SKM-1 treated with dmso at 0.1 percent for 144 hours (cell line): ENCODE measurements at regions not wholly inside any gene's neighbourhood (a gene's known extent, or its start where the extent isn't known, plus 50 kb on each side); places are given as distances from the start of the nearest gene placed in this dataset.
"Not testable (repeated sequence)": the region's sequence is repeated elsewhere in the genome, so short reads cannot be mapped to it uniquely, and the experiment has no call there.

ENCODE experiments used
- DNase-seq: peaks from one replicate; lab custom pipeline; 2025; ENCODE audit not compliant: unreplicated experiment; lab: John Stamatoyannopoulos, UW

DNA sequence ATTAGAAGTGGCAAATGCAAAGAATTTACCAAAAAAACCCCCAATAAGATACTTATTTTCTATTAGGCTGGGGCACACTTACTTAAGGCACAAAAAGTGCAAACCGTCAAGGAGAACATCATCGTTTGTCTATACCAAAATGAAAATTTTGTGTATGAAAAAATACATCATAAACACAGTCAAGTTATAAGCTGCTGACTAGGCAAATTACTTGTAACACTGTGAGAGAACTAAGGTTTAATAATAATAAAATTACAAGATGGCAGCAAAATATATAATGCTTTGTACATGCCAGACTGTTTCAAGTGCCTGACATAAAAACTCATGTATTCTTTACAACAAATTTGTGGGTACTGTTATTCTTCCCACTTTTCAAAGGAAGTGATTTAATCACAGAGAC is 297.2 kb upstream of the CRBN start:
- DNase-seq = no peak

DNA sequence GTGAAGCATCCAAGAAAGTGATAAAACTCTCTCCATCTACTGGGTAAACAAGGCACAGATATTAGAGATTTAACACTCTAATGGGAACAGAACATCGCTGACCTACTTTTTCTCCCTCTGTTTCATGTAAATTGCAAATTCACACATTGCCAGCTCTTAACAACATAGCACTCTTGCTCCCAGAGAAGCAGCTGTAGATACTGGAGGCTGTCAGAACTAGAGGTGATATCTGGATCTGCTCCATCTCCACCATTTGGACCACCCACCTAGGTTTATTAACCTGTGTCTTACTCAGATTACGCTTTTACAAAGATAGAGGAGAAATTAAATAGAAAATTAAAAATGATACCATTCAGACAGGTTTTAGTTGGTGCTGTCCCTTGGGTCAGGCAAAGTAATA is 289.1 kb upstream of the CRBN start:
- DNase-seq = no peak

DNA sequence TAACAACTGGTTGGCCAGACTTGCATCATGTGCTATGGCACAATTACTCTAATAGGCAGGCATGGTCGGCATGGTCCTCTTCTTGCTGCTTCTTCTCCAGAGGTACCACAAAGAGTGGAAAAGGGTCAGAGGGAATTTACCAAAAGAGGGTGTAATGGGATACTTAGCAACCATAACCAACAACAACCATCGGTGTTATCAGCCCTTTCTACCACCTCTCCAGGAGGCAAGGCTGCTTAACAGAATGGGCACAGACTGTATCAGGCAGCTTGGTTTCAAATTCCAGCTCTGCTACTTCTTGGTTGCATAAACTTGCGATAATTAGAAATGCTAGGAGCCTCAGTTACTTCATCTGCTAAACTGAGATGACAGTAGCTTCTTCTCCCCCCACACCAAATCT is 284.6 kb upstream of the CRBN start:
- no peak for DNase-seq

DNA sequence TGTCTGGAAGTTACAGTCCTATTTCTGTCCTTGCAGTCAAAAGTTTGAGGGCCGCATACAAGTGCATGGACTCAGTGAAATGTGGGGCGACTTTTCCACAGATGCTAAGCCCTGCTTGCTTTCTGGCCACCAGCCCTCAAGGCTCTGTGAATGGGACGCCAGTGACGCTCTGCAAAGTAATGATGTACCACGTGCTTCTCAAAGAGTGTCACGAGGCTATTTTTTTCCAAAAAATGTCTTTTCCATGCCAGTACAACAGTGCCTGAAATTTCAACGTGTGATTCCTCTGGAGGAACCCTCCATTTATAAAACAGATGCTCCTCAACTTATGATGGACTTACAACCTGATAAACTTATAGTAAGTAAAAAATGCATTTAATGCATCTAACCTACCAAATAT is 281.8 kb upstream of the CRBN start:
- no peak for DNase-seq

DNA sequence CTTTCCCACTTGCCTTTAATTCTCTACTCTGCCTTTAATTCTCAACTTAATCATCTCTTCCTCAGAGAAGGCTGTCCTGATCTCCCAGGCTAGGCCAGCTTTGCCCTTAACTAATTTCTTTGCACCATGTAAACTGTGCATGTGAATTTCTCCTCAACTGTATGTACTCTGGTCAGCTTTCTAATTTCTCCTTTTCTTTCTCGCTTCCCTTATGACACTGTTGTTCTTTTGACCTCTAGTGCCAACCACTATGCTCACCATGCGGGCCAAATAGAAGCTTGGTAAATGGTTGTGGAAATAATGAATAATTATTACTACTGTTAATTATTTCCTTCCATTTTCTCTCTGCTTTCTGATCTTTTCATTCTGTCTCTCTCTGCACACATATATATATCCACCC is 269.0 kb upstream of the CRBN start:
- DNase-seq = no peak

DNA sequence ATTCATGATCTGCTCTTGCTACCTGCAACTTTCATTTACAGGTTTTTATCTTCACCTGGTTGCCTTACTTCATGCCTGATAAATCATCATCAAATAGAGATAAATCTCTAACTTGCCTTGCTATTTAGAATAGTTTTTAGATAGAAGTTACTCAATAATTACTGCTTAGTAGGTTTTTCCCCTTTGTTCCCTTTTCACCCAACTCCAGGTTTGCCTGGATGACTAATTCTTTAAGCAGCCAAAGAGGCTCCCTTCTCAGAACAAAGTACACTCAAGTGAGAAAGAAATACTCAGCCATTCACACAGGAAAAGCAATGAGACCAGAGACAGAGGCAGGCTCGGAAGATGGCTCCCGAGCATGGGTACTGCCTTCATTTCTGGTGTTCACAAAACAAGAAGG is 268.1 kb upstream of the CRBN start:
- no peak for DNase-seq

DNA sequence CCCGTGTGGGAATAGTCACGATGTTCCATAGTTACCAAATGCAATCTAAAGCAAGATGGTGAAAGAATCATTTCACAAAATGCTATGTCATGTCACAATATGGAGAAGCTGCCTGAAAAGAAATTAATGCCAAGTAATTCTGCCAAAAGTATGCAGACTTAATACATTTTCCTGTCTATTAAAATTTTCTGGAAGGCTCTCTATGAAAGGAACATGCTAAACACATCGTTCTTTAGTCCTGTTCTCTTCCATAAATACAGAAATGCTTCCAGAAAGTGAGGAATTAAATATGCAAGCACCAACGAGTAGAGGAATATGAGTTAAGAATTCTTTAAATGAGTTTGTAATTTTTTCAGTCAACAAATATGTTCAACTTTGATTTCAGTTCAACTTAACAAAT is 266.8 kb upstream of the CRBN start:
- DNase-seq = no peak

DNA sequence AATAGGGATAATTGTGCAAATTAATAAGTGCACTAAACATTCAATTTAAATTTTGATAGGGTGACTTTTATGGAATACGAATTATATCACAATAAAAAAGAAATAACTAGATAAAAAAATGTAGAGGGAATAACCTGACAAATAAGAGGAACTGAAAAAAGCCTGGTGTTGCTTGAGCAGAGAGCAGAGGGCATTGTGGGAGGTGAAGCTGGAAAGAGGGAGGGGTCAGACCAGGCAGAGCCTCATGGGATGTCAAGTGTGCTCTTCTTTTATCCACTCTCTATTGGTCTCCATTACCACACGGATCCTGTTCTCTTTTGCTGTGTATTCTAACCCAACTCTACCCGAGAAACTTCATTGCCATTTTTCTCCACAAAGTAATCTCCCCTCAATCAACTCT is 264.0 kb upstream of the CRBN start:
- no peak for DNase-seq

DNA sequence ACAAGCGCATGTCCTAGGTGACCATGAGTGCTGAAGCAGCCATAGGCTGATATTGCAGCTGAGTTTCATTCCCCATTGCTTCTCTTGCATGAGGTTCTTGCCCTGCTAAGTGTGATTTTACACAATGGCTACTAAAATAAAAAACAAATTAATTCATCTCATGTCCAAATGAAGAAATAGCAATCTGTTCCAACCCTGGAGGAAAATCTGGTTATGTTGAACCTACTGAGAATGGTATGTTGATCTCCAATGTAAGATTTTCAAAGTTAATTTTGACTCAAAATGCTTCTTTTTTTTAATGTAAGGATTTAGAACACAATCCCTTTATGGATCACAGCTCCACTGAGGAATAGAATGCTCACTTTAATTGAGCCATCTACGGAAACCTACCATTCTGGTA is 254.2 kb upstream of the CRBN start:
- DNase-seq = no peak

DNA sequence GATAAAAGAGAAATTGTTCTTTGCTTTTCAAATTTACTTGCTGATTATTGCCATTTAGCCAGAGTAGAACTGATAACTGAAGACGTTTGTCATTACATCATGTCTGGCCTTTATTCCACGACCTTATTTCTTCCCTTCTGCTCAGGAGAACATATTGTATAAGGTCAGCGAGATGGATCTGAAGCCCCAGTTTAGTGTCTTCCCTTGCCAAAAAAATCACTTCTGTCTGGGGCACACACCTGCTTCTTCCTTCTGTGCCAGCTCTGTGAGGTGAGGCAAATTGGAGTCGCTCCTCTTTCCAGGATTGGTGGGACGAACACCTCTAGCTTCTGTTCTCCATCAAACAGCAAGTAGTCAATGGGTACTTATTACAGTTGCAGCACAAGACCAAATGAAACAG is 250.3 kb upstream of the CRBN start:
- no peak for DNase-seq

DNA sequence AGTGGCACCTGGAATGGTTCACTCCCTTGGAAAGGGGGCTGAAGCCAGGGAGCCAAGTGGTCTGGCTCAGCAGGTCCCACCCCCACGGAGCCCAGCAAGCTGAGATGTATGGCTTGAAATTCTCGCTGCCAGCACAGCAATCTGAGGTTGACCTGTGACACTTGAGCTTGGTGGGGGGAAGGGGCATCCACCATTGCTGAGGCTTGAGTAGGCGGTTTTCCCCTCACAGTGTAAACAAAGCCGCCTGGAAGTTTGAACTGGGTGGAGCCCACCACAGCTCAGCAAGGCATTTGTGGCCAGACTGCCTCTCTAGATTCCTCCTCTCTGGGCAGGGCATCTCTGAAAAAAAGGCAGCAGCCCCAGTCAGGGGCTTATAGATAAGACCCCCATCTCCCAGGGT is 228.2 kb upstream of the CRBN start:
- DNase-seq = not testable (repeated sequence)

DNA sequence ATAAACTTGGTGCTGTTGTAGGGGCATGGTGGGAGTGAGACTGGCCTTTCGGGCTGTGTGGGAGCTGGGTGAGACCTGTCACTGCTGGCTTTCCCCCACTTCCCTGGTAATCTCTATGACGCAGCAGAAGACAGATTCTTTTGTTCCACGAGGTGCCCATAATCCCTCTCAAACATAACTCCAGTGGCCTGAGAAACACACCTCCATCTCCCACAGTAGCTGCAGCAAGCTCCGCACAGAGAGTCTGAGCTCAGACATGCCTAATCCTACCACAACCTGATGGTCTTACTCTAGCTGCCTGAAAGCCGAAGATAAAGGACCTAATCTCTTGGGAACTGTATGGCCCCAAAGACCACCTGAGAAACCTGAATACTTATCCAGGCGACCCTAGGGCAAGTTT is 225.6 kb upstream of the CRBN start:
- no peak for DNase-seq

DNA sequence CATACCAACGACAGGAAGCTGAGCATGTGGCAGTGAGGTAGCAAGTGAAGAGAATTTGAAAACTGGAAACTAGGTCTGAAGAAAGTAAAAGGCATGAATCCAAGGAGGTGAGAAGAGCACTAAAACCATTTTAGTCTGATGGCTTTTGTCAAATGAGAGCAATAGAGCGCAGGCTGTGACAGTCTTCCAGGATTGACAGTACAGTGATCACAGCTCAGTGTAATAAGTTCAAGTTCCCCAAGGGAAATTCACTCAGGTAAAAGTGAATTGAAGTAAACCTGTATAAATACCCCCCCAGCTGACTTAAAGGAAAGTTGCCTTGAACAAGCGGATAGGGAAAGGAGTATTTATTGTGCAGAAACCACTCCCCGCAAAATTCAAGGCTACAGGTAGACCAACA is 224.2 kb upstream of the CRBN start:
- DNase-seq = no peak

DNA sequence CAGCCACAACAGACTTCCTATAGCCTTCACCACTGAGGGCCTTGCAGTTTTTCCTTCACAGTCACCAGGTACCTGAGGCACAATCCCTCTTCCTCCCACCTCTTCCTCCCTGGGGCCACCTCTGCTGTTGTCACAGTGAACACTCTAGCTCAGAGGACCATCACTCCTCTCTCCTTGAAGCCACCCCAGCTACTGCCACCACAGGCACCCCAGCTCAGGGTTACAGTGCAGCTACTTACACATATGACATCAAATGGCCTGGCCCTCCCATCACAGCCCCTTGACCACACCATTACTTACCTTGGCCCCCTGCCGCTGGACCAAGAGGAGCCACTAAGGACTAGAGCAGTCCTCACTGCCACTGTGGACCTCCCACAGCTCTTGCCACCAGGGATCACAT is 213.5 kb upstream of the CRBN start:
- DNase-seq = no peak

DNA sequence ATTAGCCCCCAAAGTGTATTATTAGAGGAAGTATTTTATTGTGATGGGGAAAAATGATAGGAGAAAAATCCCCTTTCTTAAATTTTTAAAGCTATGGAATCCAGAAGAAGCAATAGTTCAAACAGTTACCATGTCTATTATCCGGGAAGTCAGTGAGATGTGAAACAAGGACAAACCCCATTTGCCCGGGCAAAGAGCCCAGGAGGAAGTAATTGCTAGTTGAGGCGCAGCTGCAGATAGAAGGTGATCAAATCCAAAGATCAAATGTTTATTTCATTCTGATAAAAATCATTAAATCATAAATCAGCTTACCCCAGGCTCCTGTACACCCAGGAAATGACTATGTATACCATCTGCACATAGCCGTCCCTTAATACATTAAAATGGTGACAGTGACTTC is 204.0 kb upstream of the CRBN start:
- DNase-seq = no peak

DNA sequence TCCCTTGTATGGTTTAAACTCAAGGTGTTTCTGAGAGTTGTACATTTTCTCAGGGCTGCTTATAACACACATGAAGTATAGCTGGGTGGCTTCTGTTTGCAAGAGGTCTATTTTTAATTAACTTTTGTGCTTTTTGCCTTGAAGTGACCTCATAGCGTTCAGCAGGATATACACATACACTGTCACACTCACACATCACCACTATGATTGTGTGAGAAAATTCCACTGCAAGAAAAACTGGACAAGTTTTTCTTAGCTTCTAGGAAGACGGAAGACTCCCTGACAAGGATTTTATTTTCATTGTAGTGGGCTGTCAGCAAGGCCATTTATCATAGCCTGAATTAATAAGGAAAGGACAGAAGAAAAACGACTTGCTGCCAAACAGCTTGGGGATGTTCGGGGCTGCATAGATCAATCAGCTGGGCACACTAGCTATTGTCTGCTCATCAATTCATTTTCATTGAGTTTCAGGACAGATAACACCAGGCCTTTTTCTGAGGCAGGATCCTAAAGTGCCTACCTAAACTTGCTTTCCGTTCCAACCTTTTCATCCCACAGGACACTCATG is 192.8 kb upstream of the CRBN start:
- DNase-seq = no peak

DNA sequence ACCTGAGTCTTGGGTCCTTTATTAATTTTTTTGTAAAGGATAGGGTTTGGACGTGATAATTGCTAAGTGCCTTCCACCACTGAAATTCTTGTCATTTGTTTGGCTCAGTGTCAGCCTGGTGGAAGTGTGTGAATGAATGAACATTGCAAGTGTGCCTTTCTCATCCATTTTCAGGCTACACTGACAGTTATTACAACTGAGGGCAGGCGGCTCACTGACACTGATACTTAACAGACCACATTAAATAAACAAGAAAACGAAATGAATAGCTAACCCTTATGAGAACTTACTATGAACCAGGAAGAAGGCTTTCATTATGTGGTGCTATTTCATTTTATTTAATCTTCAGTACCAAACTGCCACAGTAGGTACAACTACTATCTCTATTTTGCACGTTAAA is 188.8 kb upstream of the CRBN start:
- DNase-seq = no peak

DNA sequence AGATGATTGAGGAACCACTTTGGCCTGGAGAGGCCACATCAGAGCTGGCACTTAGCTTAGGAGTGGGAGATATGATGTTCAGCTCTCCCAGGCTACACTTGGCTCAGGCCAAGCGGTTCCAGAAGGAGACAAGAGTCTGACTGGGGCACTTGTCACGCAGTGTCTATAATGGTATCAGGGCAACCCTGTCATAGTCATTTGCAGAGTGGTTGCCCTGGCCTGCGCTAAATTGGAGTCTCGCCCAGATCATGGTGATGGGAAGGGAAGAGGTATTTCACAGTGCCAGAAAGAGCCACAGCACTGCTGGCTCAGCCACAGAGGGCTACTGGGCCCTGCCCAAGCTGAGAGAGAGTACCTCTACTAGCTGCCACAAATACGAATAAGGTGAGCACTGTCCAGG is 186.9 kb upstream of the CRBN start:
- no peak for DNase-seq

DNA sequence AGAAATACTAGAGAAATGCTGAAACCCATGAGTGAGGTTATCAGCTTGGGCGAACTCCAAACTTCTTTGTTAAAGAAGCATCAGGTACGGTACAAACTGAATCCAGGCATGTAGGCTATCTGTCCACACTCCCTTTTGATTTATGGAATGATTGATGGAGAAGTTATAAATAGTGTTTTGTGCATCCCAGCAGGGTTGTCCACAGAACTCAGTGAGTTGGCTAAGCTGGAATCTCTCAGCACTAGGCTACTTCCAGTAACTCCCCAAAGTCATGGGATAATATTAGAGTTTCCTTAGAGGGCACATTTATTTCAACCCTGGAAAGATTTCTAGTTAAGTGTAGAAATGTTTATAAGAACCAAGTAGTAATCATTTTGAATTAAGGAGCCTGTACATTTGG is 186.2 kb upstream of the CRBN start:
- no peak for DNase-seq

DNA sequence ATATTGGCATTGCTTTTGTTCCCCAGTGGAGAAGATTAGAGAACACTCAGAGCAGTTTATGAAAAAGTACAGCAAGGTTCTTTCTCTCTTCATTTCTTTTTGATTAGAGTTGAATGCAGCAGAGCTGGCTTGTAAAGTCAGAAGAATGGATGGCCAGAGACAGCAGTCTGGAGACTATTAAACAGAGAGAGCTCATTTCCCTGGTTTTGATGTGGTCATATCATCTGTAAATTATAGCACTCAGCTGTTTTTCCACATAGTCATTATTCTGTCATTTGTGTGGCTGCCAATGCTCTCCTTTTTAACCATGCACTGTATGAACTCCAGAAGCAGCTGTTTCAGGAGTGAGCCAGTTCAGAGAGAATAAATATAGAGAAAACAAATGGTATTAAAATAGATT is 177.4 kb upstream of the CRBN start:
- no peak for DNase-seq

DNA sequence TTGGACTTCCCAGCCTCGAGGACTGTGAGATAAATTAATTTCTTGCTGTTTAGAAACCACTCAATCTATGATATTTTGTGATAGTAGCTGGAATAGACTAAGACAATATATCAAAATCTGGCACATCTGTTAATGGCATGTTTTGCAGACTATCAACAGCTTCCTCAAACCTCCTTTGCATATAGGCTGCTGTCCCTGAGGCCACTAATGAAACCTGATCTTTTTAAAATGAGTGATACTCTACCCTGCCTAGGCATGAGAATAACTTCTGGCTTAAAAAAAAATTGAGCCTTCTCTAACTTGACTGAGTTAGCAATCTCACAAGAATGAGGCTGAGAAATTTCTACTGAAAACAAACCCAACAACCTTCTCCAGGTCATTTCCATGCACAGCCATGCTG is 176.0 kb upstream of the CRBN start:
- DNase-seq = no peak

DNA sequence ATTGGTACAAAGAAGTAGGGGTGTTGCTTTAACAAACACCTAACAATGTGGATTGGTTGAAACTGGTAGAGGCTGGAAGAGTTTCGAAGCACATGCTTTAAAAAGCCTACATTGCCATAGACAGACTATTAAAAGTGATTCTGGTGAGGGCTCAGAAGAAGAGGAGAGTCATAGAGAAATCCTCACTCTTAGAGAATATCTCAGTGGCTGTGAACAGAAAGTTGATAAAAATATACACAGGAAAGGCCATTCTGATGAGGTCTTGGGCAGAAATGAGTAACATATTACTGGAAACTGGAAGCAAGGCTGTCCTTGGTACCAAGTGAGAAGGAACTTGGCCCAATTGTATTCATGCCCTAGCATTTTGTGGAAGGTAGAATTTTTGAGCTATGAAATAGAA is 173.7 kb upstream of the CRBN start:
- DNase-seq = no peak

DNA sequence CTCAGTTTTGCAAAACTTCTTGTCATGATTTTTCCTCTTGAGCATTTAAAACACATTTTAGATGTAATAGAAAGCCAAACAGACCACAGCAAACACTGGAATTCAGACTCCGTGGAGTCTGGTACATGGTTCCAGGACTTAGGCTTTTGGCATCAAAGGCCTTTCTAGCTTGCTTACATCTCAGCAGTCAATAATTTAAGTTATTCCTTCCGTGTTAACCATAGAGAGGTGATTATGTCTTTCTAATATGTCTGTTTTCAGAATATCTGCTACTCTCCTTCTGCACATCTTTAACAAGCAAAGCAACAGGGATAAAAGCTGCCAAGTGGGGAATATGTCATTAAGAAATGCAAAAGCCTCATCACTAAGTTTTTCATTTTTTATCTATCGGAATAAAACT is 171.7 kb upstream of the CRBN start:
- no peak for DNase-seq

DNA sequence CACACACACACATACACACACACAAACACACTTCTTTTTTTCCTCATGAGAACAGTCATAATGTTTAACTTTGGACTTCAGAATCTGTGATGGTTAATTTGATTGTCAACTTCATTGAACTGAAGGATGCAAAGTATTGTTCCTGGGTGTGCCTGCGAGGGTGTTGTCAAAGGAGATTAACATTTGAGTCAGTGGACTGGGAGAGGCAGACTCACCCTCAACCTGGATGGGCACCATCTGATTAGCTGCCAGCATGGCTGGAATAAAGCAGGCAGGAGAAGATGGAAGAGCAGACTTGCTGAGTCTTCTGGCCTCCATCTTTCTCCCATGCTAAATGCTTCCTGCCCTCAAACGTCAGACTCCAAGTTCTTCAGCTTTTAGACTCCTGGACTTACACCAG is 167.6 kb upstream of the CRBN start:
- not testable (repeated sequence) for DNase-seq
